DOHH2 (cell line): ENCODE measurements at regions not wholly inside any gene's neighbourhood (a gene's known extent, or its start where the extent isn't known, plus 50 kb on each side); places are given as distances from the start of the nearest gene placed in this dataset.

Experiments used
- H3F3A ChIP-seq: fragments of 200-600 bp; sonication (generic), shearing (Covaris generic); 2 replicates; pipeline ENCODE4 v1.6.0; 2016; ENCODE audit warnings: antibody characterized with exemption, mild to moderate bottlenecking; ENCODE audit not compliant: control insufficient read depth, insufficient read depth
- H3K27ac ChIP-seq: fragments of 200-600 bp; sonication (generic); 2 replicates; pipeline ENCODE4 v1.5.1; 2014; ENCODE audit warnings: low read depth, mild to moderate bottlenecking, low read length, moderate library complexity
- H3K27me3 ChIP-seq: fragments of 200-600 bp; sonication (generic); 2 replicates; pipeline ENCODE4 v1.6.1; 2014; ENCODE audit warnings: mild to moderate bottlenecking, low read length, mixed read lengths; ENCODE audit not compliant: control insufficient read depth
- H3K36me3 ChIP-seq: fragments of 200-600 bp; sonication (generic); 2 replicates; pipeline ENCODE4 v1.6.1; 2014; ENCODE audit warnings: mild to moderate bottlenecking, low read length, moderate library complexity, mixed read lengths; ENCODE audit not compliant: control insufficient read depth
- H3K4me1 ChIP-seq: fragments of 200-600 bp; sonication (generic); 2 replicates; pipeline ENCODE4 v1.6.1; 2014; ENCODE audit warnings: mild to moderate bottlenecking, low read length, mixed read lengths; ENCODE audit not compliant: control insufficient read depth
- H3K4me2 ChIP-seq: fragments of 200-600 bp; sonication (generic); 2 replicates; pipeline ENCODE4 v1.6.0; 2014; ENCODE audit warnings: mild to moderate bottlenecking, low read length, moderate library complexity
- H3K4me3 ChIP-seq: fragments of 200-600 bp; sonication (generic); 2 replicates; pipeline ENCODE4 v1.5.1; 2014; ENCODE audit warnings: mild to moderate bottlenecking, low read length, mixed read lengths
- H3K79me2 ChIP-seq: fragments of 200-600 bp; sonication (generic); 2 replicates; pipeline ENCODE4 v1.6.1; 2014; ENCODE audit warnings: mild to moderate bottlenecking, low read length, mixed read lengths; ENCODE audit not compliant: control insufficient read depth
- H3K9me2 ChIP-seq: fragments of 200-600 bp; sonication (generic); replicated peaks from 2 replicates; pipeline ENCODE4 v1.6.1; 2014; ENCODE audit warnings: mild to moderate bottlenecking, low read length, mixed read lengths; ENCODE audit not compliant: control insufficient read depth
- H3K9me3 ChIP-seq: fragments of 200-600 bp; sonication (generic); 2 replicates; pipeline ENCODE4 v1.6.1; 2014; ENCODE audit warnings: antibody characterized with exemption, low read length, mixed read lengths; ENCODE audit not compliant: control insufficient read depth, insufficient read depth
- H4K20me1 ChIP-seq: fragments of 200-600 bp; sonication (generic); 2 replicates; pipeline ENCODE4 v1.6.0; 2014; ENCODE audit warnings: low read depth, mild to moderate bottlenecking, antibody characterized with exemption, low read length, moderate library complexity; ENCODE audit not compliant: control insufficient read depth, insufficient read depth
- EZH2phosphoT487 ChIP-seq: fragments of 200-600 bp; sonication (generic); IDR thresholded peaks from 2 replicates; pipeline ENCODE4 v1.6.1; 2017; ENCODE audit warnings: borderline replicate concordance, mild to moderate bottlenecking, antibody characterized with exemption, low read length, moderate library complexity, mixed read lengths
- TF ChIP-seq, protein P1 (sequence below): fragments of 200-600 bp; sonication (generic); IDR thresholded peaks from one replicate; pipeline ENCODE4 v1.5.1; 2014; ENCODE audit warnings: antibody characterized with exemption, mild to moderate bottlenecking, low read depth, low read length; ENCODE audit not compliant: poor library complexity, severe bottlenecking

DNA sequence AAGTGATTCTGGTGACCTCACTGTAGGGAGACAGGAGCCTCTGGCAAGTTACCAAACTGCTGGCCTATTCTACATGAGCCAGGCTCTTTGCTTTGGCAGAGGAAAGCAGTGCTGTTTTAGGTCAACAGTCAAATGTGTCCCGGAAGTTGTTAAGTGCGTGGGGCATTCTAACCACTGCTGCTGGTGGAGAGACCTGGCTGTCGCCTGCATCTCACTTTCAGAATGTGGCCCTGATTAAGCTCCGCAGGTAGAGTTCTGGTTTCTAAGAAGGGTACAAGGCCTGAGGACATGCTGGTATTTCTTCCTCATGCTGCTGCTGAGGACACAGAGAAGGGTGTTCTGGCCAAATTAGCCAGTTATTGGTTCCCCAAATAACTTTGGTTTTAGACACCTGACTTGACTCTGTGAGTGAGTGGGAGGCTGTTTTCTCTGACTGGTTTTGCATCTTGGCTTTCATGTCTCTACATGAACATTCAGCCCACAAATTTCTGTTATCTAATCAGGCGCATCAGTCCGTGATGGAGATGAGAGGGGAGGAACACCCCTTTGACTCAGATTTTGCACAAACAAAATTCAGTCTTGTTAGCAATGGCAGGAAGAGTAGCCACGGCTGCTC lies 120.8 kb downstream of the LMO4 start:
- Histone ChIP-seq H4K20me1 (no peaks in the 10 kb centered on the region), H3K4me1 (peaks cover 38% of the 10 kb centered on the region), H3F3A (peaks cover 4% of the 10 kb centered on the region; the same call in 1 of the 2 replicates), H3K4me2 (peak overlapping the region; percentile 73), H3K36me3 (no peaks in the 10 kb centered on the region), H3K9me3 (peaks cover 11% of the 10 kb centered on the region; the same call in 1 of the 2 replicates), H3K79me2 (no peaks in the 10 kb centered on the region), H3K27ac (peak overlapping the region; percentile 68), H3K9me2 (no peaks in the 10 kb centered on the region), H3K27me3 (no peaks in the 10 kb centered on the region), H3K4me3 (peak overlapping the region; percentile 66)
- TF ChIP-seq EZH2phosphoT487 = no peak
- TF ChIP-seq, protein P1, sequence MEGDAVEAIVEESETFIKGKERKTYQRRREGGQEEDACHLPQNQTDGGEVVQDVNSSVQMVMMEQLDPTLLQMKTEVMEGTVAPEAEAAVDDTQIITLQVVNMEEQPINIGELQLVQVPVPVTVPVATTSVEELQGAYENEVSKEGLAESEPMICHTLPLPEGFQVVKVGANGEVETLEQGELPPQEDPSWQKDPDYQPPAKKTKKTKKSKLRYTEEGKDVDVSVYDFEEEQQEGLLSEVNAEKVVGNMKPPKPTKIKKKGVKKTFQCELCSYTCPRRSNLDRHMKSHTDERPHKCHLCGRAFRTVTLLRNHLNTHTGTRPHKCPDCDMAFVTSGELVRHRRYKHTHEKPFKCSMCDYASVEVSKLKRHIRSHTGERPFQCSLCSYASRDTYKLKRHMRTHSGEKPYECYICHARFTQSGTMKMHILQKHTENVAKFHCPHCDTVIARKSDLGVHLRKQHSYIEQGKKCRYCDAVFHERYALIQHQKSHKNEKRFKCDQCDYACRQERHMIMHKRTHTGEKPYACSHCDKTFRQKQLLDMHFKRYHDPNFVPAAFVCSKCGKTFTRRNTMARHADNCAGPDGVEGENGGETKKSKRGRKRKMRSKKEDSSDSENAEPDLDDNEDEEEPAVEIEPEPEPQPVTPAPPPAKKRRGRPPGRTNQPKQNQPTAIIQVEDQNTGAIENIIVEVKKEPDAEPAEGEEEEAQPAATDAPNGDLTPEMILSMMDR = no peak

DNA sequence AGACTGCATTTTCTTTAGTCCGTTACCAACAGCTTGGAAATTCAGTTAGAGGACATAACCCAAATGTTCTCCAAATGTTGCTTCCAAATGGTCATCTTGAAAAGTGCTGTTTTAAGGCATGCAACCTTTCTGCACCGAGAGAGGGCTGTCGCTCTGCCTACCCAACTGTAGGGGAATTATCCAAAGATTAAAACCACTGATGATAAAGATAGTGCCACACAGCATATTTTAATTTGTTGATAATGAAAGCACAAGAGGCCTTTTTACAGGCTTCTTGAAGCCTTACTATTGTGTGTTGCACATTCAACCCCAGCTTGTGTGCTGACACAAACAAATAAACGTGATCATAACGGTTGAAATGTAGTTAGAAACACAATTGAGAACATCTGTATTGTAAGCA lies 121.5 kb downstream of the LMO4 start:
- H3K36me3 ChIP-seq = no peaks in the 10 kb centered on the region
- H3K9me2 ChIP-seq = no peaks in the 10 kb centered on the region
- H3K4me3 ChIP-seq = peak overlapping the region; percentile 66
- no peak for TF ChIP-seq EZH2phosphoT487
- TF ChIP-seq, protein P1 = no peak
- peaks cover 4% of the 10 kb centered on the region; the same call in 1 of the 2 replicates for H3F3A ChIP-seq
- peak overlapping the region; percentile 73 for H3K4me2 ChIP-seq
- peaks cover 5% of the 10 kb centered on the region; the same call in 1 of the 2 replicates for H3K9me3 ChIP-seq
- peaks cover 38% of the 10 kb centered on the region for H3K4me1 ChIP-seq
- H3K27me3 ChIP-seq = no peaks in the 10 kb centered on the region
- H3K79me2 ChIP-seq = no peaks in the 10 kb centered on the region
- H3K27ac ChIP-seq = peak overlapping the region; percentile 68
- H4K20me1 ChIP-seq = no peaks in the 10 kb centered on the region

DNA sequence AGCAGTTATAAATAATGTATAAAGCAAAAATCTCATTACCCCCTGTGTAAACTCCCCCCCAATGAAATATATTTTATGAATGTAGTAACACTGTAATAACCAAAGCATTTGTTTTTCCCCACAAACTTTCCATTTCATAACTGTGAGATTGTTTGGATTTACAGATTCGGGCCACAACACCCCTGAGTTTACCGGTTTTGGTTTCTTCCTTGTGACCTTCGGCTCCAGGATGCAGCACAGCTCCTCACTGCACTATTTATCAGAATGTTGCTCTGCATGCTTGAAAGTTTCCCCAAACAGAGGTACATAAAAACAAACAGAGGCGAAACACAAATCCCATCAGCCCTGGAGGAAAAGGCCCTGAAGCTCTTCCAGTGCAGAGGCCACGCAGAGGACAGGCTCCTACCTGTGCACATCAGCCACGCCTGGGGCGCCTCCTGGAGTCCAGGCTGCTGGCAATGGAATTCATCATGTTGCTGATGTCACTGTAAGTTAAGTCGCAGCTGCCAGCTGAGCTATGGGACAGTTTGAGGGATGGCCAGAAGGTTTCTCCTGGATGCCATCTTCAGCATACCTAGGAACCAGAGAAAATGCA lies 122.0 kb downstream of the LMO4 start:
- Histone ChIP-seq H3K27me3 (no peaks in the 10 kb centered on the region), H3K9me3 (no peaks in the 10 kb centered on the region), H3F3A (peaks cover 4% of the 10 kb centered on the region; the same call in 1 of the 2 replicates), H3K4me1 (peaks cover 38% of the 10 kb centered on the region), H3K79me2 (no peaks in the 10 kb centered on the region), H3K36me3 (no peaks in the 10 kb centered on the region), H3K27ac (peak overlapping the region; percentile 68), H4K20me1 (no peaks in the 10 kb centered on the region), H3K9me2 (no peaks in the 10 kb centered on the region), H3K4me2 (peak overlapping the region; percentile 73), H3K4me3 (peak overlapping the region; percentile 66)
- TF ChIP-seq, protein P1 = peak; percentile 69
- no peak for TF ChIP-seq EZH2phosphoT487
